ENCODE measurements at regions not wholly inside any gene's neighbourhood (a gene's known extent, or its start where the extent isn't known, plus 50 kb on each side); places are given as distances from the start of the nearest gene placed in this dataset.

GRCh38 chr13:83992566-83993358 lies 110.5 kb upstream of the SLITRK1 start:
- TF ChIP-seq POLR2AphosphoS5 (IDR thresholded peaks at IDR 0.05; ENCODE audit: low read depth, low read length) (no peak), SIN3A (IDR thresholded peaks at IDR 0.05; ENCODE audit: borderline replicate concordance, insufficient read depth, low read length) (no peak), REST (IDR thresholded peaks at IDR 0.05; ENCODE audit: insufficient read depth in 1 of 2, low read depth in 2 of 2, low read length in 2 of 2) (no peak)
